ENCODE measurements at regions not wholly inside any gene's neighbourhood (a gene's known extent, or its start where the extent isn't known, plus 50 kb on each side); places are given as distances from the start of the nearest gene placed in this dataset.

DNA sequence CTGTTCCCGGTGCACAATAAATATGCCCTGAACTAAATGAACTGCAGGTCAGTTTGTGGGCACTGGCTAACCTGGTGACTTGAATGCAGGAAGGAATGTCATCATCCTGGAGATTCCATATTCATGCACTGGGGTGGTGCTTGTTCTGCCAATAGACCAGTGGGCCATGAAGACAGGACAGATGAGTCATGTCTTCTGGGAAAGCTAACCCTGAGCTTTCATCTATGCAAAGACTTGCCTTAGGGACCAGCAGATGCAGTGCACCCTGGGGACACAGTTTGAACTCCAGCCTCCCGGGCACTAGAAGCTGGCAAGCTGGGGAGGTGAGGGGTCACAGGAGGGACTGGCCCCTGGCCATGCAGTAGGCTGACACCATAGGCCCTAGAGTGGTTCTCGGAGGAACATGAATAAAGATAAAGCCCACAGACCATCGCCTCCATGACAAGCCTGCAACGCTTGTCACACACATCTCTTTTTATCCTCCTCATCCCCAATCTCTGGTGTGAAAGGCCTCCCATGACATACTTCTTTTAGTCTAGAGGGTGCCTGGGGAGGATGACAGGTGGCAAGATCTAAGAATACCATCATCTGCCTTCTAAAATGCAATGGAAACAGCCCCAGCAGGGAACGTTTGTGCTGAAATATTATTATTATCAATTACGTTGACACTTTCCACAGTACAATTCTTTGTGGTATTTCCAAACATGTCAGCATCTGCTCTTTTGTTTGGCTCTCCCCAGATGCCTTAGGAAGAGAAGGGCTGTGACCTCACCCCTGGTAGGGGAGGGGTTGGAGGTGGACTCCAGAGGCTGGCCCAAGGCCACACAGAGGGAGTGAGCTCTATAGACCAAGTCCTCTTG is 267.4 kb upstream of the RAB6C start:
- DNase-seq, result no peak

DNA sequence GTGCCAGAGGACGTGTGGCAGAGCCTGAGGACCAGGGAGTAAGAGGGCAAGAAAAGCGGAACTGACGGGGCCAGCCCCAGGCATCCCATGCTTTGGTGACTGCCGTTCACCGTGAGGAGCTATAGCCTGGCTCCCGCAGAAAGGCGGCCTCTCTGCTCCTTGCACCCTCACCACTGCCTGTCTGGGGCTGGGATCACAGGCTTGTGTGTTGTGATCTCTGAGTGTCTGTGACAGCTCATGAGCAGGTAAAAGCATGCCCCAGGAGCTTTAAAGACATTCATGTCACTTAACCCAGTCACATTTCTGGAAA is 266.8 kb upstream of the RAB6C start:
- no peak for DNase-seq

DNA sequence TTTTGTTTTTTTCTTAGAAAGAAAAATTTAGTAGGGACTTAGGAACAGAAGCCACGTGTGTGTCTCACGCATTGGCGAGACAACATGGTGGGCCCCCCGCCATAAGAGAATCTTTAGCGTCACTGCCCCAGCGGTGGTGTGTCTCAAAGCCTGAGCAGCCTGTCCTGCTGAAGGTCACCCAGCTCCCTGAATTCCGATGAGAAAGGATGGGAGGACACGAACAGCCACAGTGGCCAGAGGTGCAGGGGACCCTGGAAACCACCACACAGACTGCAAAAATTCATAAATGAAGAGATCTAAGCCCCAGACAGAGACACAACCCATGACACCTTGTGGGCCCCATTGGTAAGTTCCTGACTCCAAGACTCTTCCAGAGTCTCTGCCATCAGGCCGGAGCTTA is 266.1 kb upstream of the RAB6C start:
- no peak for DNase-seq

DNA sequence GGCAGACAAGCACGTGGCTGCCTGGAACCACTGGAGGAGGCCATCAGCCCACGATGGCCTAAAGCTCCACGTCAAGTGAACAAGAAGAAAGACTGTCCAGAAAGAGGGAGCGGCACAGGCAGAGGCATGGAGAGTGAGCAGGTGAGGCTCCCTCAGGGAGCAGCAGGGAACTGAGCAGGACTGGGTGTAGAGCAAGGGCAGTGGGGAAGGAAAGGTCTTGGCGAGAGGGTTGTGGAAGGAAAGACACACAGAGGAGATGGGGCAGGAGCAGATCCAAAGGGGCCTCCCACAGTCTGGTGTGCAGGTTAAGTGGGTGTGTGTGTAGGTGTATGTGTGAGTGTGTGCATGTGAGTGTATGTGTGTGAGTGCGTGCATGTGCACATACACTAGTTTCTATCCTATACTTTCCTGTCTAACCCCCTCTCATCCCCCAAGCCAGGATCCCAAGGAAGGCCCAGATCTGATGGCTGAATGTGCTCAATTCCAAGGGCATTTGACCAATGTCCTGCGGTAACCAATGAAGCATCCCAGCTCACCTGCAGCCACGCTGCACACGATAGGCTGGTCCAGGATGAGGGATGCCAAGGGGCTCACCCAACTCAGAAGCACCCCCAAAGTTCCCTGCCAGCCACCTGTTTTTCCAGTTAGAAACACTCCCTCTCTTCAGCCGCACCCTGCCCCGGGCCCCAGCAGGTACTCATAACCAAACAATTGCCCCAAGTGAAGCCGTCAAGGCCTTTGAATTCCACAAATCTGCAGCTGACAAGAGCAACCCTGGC is 262.5 kb upstream of the RAB6C start:
- DNase-seq, result no peak

DNA sequence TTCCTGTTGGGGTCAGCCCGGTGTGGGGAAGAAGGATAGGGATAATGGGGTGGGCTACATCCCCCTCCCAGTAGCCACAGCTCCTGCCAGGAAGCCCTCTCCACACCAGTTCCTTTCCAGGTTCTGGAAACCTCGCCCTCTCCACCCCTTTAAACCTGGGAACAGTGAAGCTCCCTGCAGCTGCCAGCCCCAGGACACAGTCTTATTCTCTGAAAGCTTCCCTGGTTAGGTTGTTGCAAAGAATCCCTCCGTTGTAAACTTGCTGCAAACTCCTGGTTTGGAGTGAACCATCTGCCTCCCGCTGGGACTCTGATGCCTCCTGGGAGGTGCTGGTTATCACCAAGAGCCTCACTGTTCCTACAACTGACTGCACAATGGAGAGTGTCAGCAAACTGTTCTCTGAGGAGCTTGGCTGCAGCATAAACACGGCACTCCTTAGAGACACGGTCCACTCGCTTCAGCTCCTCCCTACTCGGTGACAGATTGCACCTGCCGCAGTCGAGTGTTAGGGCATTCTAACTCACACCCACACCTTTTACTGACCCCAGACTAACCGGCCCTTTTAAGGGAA is 261.8 kb upstream of the RAB6C start:
- DNase-seq, result no peak

DNA sequence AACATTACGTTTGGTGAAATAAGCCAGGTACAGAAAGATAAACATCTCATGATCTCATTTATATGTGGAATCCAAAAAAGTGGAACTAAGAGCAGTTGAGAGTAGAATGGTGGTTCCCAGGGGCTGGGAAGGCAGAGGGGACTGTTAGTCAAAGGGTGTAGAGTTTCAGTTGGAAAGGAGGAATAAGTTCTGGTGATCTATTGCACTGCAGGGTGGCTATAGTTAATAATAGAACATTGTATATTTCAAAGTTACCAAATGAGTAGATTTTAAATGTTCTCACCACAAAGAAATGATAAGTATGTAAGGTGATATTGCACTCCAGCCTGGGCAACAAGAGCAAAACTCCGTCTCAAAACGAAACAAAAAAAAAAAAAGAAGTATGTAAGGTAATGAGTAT is 260.1 kb upstream of the RAB6C start:
- DNase-seq, result no peak

DNA sequence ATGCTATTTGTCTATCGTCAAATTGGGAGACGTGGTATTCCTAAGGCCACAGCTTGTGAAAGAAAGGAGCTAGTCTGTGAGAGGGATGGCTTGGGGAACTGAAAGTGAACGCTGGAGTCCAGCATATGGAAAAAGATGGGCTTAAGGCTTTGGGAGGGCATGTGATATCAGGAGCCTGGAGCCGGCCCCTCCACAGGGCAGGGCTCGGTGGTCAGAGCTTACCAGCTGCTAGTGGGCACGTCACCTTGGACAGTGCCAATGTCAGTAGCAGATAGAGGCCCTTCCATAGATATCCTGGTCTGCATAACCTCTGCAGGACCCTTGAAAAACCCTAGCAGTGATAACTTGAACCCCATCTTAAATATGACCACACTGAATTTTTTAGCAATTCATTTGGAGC is 259.1 kb upstream of the RAB6C start:
- no peak for DNase-seq

DNA sequence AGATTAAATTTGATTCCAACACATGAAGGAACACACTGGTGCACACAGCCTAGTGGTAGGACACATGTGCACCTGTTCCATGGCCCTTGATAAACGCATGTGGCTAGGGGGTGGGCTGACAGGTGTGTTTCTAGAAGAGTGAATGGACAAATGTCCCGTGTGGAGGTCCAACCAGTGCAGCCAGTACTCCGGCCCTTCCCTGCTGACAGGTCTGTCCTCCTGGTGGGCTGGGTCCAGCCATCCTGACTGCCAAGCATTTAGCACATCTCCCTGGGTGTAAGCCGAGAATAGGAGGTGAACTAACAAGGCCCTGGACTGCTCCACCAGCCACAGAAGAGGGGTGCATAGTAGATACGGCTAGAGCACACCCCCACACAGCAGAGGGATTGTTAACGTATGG is 258.7 kb upstream of the RAB6C start:
- DNase-seq, result no peak

DNA sequence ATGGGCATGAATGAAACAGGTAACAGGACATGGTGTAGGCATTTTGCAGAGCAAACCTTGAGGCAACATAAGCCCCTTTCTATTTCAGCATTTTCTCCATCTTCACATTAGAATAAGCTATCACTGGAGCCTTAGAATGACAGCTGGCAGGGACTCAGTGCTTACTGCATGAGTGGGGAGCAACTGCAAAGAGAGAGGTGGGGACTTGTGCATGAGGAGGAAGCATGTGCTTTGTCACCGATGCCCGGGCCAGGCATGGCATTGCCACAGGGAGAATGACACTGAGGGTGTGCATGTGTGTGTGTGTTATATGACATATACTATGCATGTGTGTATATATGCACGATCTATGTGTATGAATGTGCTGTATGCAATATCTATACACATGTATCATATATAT is 258.2 kb upstream of the RAB6C start:
- no peak for DNase-seq

DNA sequence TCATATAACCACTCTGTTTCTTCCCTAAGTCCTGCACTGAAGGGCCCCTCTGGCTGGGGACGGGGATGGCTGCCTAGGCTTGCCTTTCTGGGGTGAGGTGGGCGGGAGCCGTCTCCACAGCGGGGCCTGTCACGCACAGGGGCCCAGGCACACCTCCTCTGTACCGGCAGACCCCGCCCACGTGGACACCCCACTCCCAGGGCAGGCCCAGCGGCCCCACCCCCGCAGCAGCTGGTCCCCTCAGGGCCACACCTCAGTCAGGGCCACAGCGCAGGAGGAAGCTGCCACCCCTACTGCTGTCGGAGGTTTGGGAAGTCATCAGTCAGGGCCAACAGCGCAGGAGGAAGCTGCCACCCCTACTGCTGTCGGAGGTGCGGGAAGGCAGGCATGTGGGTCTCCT is 257.6 kb upstream of the RAB6C start:
- no peak for DNase-seq

DNA sequence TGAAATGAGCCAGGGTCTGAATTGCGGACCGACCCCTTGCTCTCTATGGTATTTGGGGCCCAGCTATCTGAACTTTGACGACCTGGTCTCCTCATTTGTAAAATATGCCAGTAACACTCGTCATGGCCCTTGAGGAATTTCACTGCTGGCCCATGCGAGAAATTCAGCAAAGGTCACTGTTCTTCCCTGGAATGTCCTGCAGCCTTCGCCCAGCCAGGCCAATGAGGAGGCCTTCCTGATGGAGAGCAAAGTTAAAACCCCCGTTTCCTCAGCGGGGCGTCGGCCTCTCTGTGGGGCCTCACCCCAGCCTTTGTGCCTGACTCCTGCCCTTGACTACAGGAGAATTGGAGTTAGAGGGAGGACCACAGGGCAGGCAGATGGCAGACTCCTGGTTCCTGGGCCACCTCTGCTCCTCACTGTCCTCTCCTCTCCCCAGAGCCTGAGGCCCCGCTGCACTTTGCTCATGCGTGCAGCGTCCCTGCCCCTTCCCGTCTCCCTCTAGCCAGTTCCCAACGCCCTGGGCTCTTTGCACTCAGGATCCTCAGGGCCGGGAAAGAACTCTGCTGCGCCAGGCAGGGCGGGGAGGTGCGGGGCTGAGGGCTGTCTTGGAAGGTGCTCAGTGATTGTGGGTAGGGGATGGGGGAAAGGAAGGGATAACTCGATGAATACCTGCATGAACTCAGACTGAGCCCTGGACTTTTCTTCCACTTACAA is 257.0 kb upstream of the RAB6C start:
- DNase-seq, result no peak

DNA sequence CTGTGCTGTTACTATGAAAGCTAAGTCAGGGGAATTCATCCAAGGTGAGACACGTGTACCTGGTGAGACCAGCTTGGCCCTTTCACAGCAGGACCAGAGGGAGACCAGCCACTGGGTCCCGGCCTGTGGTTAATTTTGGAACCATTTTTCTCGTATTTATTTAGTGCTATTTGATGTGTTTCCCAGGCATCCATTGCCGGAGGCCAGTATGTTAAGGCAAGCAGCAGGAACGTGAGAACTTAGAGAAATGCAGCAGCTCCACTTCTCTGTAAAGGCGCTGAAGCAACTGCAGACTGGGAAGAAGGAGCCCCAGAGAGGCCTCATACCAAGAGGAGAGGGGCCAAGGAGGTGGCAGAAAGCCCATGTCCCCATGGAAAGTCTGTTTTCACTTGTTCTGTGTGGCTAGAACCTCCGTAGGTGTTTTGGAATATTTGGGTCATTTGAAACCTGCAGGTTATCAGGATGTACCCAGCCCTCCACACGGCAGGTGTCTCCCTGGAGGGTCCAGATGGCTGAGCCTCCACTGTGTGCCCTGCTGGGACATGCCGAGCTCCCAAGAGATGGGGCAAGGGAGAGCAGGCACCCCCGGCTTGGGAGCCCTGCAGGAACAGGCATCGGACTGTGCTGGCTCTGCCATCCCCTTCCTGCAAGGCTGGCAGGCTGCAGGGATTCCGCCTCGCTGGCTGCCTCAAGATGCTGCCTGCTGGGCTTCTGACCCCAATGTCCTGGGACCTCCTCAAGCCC is 256.0 kb upstream of the RAB6C start:
- no peak for DNase-seq

DNA sequence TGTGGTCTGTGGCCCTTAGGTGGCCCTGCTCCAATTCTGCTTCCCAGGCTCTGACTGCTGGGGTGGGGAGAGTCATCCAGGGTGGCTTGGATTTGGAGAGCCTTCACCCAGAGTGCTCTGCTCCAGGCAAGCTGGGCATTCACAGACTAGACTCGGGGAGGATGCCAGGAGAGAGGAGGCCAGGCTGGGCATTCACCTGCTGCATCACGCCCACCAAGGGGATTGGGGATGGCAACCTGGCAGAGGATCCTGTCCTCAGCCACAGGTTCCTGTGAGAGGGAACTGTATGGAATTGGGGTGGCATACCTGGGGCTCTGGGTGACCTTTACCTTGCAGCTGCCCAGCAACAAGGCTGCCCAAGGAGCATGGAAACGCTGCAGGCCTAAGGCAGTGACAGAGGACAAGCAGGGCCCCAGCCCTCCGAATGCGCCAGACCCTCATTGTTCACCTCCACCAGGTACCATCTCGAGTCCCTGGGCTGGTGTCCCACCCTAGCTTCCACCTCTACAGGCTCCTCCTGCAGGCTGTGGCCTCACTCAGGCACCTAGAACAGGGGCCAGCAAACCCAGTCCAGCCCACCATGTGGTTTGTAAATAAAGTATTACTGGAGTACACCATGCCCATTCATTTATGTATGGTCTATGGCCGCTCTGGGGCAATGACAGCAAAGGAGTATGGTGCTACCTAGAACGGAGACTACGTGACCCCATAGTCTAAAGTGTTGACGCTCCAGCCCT is 255.3 kb upstream of the RAB6C start:
- DNase-seq, result no peak

DNA sequence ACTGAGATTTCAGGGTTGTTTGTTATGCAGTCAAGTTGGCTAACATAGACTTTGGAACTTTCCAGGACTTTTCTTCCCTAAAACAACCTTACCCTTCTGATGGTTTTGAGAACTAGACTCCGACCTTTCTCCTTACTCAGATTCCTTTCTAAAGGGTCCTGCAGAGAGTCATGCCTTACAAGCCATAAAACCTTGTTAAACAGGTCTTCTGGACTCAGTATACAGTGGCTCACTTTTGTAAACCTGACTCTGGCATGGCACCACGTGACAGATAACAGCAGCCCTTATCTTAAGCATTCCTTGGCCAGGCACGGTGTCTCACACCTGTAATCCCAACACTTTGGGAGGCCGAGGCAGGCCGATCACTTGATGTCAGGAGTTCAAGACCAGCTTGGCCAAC is 253.2 kb upstream of the RAB6C start:
- no peak for DNase-seq

DNA sequence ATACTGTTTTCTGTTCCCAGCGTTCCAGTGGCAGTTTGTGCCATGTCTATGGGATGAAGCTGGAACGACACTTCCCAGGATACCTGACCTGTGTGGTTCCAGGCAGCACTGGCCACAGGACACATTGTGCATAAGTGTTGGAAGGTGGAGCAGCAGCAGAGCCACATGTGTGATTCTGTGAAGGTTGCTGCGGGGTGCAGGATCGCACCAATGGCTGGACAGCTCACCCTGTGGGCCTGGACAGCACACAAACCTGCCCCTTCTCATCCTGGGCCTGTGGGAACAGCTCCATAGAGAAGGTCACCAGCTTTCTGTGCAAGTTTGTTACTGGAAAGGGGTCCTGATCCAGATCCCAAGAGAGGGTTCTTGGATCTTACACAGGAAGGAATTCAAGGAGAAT is 252.2 kb upstream of the RAB6C start:
- DNase-seq, result no peak

DNA sequence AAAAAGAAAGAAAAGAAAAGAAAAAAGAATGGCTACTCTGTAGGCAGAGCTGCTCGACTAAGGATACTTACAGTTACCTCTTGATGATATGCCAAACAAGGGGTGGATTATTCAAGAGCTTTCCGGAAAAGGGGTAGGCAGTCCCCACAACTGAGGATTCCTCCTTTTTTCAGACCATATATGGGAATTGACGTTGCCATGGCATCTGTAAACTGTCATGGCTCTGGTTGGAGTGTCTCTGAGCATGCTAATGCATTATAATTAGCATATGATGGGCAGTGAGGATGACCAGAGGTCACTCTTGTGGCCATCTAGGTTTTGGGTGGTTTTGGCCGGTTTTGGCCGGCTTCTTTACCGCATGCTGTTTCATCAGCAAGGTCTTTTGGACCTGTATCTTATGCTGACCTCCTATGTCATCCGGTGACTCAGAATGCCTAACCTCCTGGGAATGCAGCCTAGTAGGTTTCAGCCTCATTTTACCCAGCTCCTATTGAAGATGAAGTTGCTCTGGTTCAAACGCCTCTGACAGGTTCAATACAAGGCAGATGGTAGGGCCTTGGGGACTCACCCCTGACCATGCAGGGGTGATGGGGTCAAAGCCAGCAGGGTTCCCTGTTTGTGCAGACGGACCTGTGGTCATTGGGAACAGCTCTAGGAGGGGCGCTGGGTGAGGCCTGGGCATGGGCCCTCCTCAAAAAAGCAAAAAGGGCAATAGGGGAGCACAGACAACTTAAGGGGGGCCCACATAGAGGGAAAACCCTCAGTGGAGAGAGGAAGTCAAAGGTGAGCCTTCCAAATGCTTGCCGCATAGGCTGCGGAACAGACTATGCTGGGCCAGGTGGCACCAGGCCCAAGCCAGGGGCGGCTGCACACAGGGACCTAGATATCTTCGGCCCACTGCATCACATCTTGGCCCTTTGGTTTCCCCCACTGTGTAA is 251.2 kb upstream of the RAB6C start:
- no peak for DNase-seq

DNA sequence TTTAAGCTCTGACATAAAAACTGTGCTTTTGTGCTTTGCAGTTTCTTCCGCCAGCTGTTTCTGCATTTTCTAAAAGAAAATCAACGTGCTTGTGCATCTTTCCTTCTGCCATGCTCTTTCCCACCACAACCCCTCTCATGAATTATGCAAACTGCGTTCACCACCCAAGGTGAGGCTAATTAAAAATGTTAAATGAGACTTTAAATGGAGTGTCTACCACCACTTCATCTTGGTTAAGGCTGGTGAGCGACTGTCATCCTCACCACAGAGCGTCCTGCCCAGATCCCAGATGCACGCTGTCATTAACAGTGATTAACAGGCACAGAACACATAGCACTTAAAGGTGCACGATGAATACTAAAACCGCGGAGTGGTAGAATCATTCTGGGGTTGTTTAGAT is 250.5 kb upstream of the RAB6C start:
- no peak for DNase-seq

DNA sequence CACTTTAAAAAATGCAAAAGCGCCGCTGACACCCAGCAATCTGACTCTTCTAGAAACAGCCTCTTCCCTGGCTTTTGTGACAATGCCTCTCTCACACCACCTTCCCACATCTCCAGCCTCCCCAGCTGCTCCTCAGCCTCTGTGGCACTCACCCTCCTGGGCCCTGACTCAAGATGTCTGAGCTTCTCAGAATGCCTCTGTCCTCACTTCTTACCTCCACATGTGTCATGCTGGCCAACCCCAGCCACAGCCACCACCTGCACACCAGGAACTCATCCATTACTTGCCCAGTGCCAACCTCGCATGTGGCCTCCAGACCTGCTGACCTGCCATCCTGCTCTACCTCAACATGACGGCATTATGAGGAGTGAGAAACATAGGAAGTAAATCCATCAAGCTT is 249.8 kb upstream of the RAB6C start:
- no peak for DNase-seq

DNA sequence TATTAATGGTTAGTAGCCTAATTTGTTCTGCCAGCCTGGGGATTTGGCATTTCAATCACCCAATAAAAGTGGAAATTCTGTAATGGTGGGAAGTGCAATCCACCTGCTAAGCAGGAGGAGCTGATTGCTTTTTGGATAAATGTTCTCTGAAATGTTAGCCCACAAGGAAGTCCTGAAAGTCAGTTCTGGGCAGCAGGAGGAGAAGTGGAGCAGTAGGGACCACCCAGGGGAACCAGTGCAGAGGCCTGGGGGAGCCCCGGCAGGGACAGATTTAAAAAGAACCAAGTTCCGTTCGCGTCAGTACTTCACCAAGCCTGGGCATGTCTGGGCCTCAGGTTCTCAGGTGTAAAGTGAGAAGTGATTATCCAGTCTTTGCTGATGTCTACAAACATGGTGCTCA is 248.5 kb upstream of the RAB6C start:
- no peak for DNase-seq

DNA sequence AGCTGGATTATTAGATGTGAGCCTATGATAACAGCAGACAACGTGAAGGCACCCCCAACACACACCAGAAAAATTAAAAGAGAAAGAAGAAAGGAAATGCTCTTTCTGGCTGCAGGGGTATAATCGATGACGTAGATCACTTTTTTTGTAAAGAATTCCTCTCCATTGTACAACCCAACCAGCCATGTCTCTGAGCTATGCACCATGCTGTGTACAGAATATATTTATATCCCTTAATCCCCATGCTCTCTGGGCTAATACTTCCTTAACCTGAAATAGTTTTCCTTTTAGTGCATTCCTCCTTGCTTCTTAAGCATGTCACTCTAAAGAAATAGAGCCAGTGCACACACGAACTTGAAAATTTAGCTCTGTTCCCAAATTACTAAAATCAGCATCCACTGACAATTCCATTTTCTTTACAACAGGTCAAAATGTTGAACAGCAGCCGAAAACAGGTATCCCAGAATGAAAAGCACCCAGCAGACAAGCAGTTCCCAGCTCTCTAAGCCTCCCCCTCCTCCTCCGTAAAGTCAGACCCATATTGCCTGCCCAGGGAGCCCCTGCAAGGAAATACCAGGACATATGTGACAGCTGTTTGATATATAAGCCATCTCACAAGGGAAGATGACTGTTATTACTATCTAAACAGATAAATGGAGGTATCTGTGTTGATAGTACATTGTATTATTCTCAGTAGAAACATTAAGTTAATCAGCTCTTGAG is 247.4 kb upstream of the RAB6C start:
- DNase-seq, result no peak

Data from GOT3 (cell line).